Daoy (cell line): ENCODE measurements at regions not wholly inside any gene's neighbourhood (a gene's known extent, or its start where the extent isn't known, plus 50 kb on each side); places are given as distances from the start of the nearest gene placed in this dataset.
A peak's percentile ranks its signal among the peaks of the same experiment; 100 is the strongest.
"Not testable (repeated sequence)": the region's sequence is repeated elsewhere in the genome, so short reads cannot be mapped to it uniquely, and the experiment has no call there.

Source experiments
- DNase-seq: peaks from one replicate; pipeline ENCODE4 v3.0.0-alpha.2; 2015; ENCODE audit warnings: low read depth

DNA sequence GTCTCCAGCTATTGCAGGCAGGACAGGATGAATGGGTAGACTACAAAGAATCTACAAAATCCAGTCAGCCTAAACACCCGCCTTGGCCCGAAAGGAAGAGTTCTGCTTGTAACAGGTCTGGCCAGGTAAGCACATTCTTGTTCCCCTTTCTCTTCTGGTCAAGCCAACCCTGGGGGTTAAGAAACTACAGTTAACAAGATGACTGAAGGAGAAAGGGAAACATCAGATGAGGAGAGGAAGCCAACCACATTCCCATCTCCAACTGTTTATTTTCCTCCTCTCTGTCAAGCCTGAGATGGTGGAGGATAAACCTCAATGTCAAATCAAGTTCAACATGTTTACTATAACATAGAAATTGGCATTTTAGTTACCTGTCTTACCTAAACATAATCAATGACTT, 198.9 kb downstream of the IPMK start:
- DNase-seq, result no peak

- DNase-seq, result no peak
Measured at GRCh38 chr10:58066979-58067378, 200.7 kb downstream of the IPMK start.

GRCh38 chr10:58066126-58066525, 201.6 kb downstream of the IPMK start:
- DNase-seq, result no peak

DNA sequence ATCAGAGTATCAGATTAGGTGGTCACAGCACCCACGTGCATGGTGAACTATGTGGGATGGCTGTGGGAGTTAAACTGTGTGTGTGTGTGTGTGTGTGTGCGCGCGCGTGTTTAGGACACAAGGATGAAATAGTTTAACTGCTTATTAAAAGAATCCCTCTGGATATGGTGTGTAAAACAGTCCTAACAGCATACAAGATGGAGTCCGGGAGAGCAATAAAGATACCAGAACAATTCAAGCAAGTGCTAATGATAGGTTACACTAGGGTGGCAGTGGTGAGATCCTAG, 202.2 kb downstream of the IPMK start:
- no peak for DNase-seq

DNA sequence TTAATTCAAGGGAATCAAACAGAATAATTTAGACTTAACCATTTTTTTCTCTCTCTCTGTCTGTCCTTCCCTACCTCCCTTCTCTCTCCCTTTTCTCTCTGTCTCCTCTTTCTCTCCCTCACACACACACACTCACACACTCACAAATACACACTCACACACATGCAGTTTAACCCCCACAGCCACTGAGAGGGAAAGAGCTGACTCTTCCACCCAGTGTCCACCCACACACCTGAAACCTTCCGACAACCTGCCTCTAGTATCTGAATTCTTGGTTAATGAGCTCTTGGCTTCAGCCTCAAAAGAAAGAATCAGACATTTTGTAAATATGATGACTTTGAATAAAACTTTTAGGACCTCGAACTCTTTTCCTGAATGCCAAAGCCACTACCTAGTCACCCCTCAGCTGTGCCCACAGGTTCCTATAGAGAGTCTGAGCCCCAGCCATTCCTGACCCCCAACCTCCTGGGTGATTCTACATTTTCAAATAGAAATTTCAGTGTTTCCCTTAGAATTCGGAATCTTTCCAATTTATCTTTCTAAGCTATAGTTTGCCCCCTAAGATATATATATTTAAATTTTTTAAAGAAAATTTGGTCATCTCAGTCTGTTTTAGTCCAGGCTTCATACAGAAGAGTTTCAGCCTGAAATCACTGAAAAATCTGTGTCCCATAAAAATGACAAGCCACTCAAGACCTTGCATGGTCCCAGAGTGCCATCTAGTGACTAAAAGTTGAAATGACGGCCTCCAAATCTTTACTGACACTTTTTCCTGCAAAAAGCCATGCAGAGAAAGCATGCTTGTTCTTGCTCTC, 202.8 kb downstream of the IPMK start:
- DNase-seq, result peak; percentile 24

- peak; percentile 22 for DNase-seq
Measured at GRCh38 chr10:58063861-58064480, 203.7 kb downstream of the IPMK start.

GRCh38 chr10:58058683-58059082, 209.0 kb downstream of the IPMK start:
- not testable (repeated sequence) for DNase-seq

- DNase-seq, result no peak
Measured at GRCh38 chr10:58054881-58055280, 212.8 kb downstream of the IPMK start.

GRCh38 chr10:58052772-58053171, 214.9 kb downstream of the IPMK start:
- no peak for DNase-seq

- no peak for DNase-seq
Measured at GRCh38 chr10:58050575-58050974, 217.1 kb downstream of the IPMK start.

DNA sequence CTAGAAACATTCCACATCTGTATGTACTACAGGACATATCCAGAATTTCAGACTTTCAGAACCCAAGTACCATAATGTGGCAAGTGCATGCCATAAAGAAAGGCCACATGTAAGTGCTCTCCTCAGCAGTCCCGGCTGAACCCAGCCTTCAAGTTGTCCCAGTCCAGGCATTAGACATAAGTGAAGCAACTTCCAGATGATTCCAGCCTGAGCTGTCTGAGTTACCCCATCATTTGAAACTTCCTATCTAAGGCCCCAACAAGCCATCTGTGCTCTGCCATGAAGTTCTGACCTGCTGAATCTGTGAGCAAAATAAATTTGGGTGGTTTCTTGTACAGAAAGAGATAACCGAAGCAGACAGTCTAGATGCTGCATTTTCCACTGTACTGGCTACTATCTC, 218.8 kb downstream of the IPMK start:
- no peak for DNase-seq

DNA sequence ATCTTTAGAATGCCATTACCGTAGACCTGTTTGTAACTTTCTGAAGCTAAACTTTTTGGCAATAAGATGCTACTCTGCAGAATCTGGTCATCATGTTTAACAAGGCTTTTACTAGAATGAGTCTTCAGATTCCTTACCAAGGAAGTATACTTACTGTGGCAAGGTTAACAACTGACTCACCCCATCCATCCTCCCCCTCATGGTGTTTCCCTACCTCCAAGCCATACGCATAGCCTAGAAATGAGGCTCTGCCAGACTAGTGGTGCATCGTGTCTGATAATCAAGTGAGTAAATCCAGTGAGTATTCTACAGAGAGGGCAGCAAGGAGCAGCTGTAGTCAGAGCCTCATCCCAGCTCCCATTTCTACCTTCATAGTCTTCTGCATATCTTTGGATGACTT, 223.6 kb downstream of the IPMK start:
- peak; percentile 84 for DNase-seq

DNA sequence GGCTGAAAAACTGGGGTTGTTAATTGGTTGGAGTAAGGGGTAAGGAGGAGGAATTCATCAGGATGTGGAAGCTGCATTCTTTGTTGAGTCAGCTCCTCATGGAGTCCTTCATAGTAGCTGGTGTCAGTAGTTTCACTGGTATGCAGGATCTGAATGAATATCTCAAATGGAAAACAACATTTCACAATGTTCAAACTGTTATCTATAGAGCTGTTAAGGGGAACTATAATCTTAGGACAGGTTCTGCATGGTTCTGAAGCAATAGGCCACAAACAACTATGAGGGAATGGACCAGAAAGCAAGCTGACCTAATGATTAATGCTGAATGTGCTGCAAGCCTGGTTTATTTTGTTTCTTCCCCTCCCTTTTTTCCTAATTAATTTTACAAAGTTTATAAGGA, 225.8 kb downstream of the IPMK start:
- no peak for DNase-seq

GRCh38 chr10:58030208-58030607, 237.5 kb downstream of the IPMK start:
- no peak for DNase-seq

DNA sequence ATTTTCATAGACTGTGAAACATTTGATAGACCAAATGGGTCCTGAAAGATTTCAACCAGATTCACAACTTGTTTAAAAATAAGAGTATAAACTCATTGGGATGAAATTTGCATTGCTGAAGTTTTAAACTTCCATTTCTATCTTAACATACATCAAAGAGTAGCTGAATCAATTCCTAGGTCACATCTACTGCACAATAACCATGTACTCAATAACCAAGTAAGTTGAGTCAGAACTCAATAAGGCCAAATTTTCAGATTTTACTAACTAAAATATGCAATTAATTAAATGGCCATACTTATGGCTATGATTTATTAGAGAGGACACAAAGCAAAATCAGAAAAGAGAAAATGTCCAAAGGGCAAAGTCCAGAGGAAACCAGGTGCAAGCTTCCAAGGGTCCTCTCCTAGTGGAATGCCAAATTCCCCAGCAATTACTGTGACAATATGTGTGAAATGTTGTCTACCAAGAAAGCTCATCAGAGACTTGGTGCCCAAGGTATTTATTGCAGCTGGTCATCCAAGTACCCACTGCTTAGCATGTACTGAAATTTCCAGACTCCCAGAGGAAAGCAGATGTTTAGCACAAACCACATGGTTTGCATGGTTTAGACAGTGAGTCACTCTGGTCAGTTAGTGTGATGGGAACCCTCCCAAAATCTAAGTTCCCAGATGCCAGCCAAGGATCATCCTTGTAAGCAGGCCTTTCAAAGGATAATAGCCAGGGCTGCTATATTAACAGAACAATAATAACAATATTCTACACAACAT, 238.9 kb downstream of the IPMK start:
- DNase-seq, result peak; percentile 72

GRCh38 chr10:58027426-58027825, 240.3 kb downstream of the IPMK start:
- DNase-seq, result peak; percentile 12

- DNase-seq, result no peak
Measured at GRCh38 chr10:58026036-58026435, 241.7 kb downstream of the IPMK start.

- peak; percentile 75 for DNase-seq
Measured at GRCh38 chr10:58023341-58024073, 244.2 kb downstream of the IPMK start.

GRCh38 chr10:58019863-58020537, 247.7 kb downstream of the IPMK start:
- DNase-seq, result no peak

DNA sequence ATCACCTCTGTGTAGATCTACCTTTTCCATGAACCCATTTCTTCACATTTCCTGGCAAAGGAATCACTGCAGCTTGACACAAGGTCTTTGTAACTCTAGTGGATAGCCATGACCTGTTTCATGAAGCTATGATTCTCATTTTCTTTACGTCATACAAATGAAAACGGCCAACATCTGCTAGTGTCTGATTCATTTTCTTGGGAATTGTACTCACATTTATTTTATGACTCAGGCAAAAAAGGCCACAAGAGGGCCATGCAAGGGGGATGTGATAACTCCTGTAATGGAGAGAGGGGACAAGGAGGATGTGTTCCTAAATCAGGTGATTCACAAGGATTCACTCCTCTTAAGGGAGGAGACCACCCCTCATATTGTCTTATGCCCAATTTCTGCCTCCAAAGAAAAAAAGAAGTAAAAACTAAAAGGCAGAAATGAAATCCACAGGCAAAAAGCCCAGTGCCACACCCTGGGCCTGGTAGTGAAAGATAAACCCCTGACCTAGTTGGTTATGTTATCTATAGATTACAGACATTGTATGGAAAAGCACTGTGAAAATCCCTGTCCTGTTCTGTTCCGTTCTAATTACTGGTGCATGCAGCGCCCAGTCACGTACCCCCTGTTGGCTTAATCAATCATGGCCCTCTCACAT, 249.9 kb downstream of the IPMK start:
- peak; percentile 50 for DNase-seq

- no peak for DNase-seq
Measured at GRCh38 chr10:58016614-58017013, 251.1 kb downstream of the IPMK start.
